ENCODE measurements at regions not wholly inside any gene's neighbourhood (a gene's known extent, or its start where the extent isn't known, plus 50 kb on each side); places are given as distances from the start of the nearest gene placed in this dataset.
A peak's percentile ranks its signal among the peaks of the same experiment; 100 is the strongest.

DNA sequence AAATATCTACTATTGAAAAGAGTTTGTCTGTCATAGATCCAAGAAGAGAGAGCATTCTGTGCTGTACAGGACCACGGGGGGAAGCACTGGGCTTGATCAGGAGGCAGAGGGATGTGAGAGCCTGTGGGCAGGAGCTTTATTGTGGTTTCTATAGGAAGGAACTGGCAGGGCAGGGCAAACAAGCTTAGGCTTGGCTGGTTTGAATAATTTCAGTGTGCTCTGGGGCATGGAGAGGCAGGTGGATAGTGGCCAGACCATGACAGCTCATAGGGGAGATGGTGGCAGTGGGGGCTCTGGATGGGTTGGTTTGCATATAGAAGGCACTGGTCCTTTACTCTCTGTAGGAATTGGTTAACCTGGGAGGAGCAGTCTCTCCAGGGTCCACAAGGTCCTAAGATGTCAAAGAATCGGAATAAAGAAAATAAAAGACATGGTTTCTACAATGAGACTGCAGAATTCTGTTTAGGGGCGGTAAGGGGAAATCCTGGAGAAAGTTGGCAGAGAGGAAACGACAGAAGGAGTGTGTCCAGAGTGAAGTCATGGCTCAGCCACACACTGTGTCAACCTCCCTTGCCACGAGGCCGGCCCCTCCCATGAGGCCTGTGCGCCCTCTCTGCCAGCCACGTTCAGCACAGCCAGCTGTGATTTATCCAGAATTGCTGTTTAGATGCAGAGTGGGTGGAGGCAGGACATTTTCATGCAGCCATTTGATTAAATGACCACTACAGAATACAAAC, 81.7 kb upstream of the PGBD5 start:
- H3K4me1 ChIP-seq (ENCODE audit: low read depth): no peaks in the 10 kb centered on the region
- no peak overlapping the region for H3K27ac ChIP-seq
- no peaks in the 10 kb centered on the region for H3K36me3 ChIP-seq
- H3K27me3 ChIP-seq: no peaks in the 10 kb centered on the region
- TF ChIP-seq, protein P1, sequence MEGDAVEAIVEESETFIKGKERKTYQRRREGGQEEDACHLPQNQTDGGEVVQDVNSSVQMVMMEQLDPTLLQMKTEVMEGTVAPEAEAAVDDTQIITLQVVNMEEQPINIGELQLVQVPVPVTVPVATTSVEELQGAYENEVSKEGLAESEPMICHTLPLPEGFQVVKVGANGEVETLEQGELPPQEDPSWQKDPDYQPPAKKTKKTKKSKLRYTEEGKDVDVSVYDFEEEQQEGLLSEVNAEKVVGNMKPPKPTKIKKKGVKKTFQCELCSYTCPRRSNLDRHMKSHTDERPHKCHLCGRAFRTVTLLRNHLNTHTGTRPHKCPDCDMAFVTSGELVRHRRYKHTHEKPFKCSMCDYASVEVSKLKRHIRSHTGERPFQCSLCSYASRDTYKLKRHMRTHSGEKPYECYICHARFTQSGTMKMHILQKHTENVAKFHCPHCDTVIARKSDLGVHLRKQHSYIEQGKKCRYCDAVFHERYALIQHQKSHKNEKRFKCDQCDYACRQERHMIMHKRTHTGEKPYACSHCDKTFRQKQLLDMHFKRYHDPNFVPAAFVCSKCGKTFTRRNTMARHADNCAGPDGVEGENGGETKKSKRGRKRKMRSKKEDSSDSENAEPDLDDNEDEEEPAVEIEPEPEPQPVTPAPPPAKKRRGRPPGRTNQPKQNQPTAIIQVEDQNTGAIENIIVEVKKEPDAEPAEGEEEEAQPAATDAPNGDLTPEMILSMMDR (IDR thresholded peaks at IDR 0.05; ENCODE audit: low read depth, low read length): no peak
- H3K4me3 ChIP-seq: no peak overlapping the region
- H3K9me3 ChIP-seq (ENCODE audit: low read depth): no peaks in the 10 kb centered on the region
- peak in 1 of 2 donors; percentile 21 for DNase-seq (ENCODE audit: low read depth in 1 of 2, low spot score in 1 of 2)

DNA sequence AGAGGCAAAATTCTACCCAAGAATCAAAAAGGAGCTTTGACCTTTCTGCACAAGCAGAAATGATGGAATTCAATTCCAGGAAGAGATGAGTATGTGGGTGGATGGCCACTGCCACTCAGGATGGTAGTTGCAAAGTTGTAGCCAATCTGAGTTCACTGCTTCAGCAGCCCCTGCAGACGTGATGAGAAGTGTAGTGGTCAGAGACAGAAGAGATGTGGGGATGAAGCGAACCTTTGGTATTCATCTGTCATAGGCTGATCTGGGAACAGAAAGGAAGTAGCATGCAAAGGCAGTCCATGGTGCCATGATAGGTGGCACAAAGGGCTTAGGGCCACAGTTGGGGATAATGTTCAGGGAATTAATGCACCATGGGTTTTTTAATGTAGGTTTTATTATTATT, 81.1 kb upstream of the PGBD5 start:
- no peak for DNase-seq (ENCODE audit: low read depth in 1 of 2, low spot score in 1 of 2)
- TF ChIP-seq, protein P1 (IDR thresholded peaks at IDR 0.05; ENCODE audit: low read depth, low read length): no peak
- Histone ChIP-seq H3K36me3 (no peaks in the 10 kb centered on the region), H3K9me3 (ENCODE audit: low read depth) (no peaks in the 10 kb centered on the region), H3K27ac (no peak overlapping the region), H3K27me3 (no peaks in the 10 kb centered on the region), H3K4me1 (ENCODE audit: low read depth) (no peaks in the 10 kb centered on the region), H3K4me3 (no peak overlapping the region)

DNA sequence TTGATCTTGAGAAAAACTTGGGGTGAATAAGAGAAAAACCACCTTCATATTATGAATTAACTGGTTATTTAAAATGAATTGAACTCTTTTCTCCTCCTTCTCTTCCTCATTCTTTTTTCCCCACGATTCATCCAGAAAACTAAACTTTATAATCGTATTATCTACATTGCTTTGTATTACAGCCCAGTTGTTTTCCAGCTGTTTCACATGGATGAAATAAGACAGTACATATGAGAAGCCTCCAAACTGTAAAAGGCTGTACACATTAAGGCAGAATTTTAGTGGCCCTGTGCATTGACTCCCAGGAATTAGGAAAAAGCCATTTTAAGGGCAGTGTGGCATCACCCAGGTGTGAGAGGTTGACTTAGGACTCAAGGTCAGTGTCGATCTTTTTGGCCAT, 80.3 kb upstream of the PGBD5 start:
- TF ChIP-seq, protein P1 (IDR thresholded peaks at IDR 0.05; ENCODE audit: low read depth, low read length): no peak
- Histone ChIP-seq H3K9me3 (ENCODE audit: low read depth) (no peaks in the 10 kb centered on the region), H3K4me1 (ENCODE audit: low read depth) (no peaks in the 10 kb centered on the region), H3K36me3 (no peaks in the 10 kb centered on the region), H3K27ac (no peak overlapping the region), H3K27me3 (no peaks in the 10 kb centered on the region), H3K4me3 (no peak overlapping the region)
- DNase-seq (ENCODE audit: low read depth in 1 of 2, low spot score in 1 of 2): no peak

DNA sequence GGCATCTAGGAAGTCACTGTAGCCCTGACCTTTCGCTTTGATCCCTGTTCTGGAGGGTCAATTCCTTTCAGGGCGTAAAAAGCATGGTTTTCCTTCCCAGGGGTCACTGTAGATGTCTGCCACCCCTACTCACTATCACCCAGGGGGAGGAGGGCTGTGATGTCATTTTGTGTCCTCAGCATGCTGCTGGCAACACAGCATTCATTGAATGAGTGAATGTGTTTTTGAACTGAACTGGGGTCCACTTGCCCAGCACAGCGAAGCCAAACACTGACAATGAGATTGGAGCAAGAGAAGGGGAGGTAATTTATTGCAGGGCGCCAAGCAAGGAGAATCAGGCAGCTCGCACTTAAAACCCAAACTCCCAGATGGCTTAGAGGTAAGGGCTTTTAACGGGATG, 78.2 kb upstream of the PGBD5 start:
- no peaks in the 10 kb centered on the region for H3K27me3 ChIP-seq
- H3K9me3 ChIP-seq (ENCODE audit: low read depth): no peaks in the 10 kb centered on the region
- H3K27ac ChIP-seq: no peak overlapping the region
- no peak overlapping the region for H3K4me3 ChIP-seq
- TF ChIP-seq, protein P1 (IDR thresholded peaks at IDR 0.05; ENCODE audit: low read depth, low read length): no peak
- no peaks in the 10 kb centered on the region for H3K4me1 ChIP-seq (ENCODE audit: low read depth)
- DNase-seq (ENCODE audit: low read depth in 1 of 2, low spot score in 1 of 2): no peak
- no peaks in the 10 kb centered on the region for H3K36me3 ChIP-seq

DNA sequence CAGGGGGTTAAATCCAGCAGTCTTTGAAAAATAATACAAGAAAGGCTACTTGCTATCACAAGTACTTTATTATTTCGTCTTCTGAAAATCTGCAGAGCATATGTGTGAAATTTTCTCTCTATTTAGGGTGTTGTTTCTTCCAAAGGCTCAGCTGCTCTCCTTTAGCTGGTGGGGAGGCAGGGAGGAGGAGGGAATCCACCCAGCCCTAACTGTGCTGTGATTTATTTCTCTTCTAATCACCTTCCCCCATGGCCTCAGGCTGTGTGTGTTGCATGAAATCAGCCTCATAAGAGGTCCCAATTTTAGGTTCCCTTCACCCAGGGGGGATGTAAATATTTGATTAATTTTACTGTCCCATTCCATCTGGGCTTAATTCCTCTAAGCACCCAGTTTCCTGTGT, 77.6 kb upstream of the PGBD5 start:
- TF ChIP-seq, protein P1 (IDR thresholded peaks at IDR 0.05; ENCODE audit: low read depth, low read length): no peak
- no peak for DNase-seq (ENCODE audit: low read depth in 1 of 2, low spot score in 1 of 2)
- Histone ChIP-seq H3K4me1 (ENCODE audit: low read depth) (no peaks in the 10 kb centered on the region), H3K27ac (no peak overlapping the region), H3K9me3 (ENCODE audit: low read depth) (no peaks in the 10 kb centered on the region), H3K4me3 (no peak overlapping the region), H3K27me3 (no peaks in the 10 kb centered on the region), H3K36me3 (no peaks in the 10 kb centered on the region)
